ENCODE measurements at regions not wholly inside any gene's neighbourhood (a gene's known extent, or its start where the extent isn't known, plus 50 kb on each side); places are given as distances from the start of the nearest gene placed in this dataset.
A peak's percentile ranks its signal among the peaks of the same experiment; 100 is the strongest.

DNA sequence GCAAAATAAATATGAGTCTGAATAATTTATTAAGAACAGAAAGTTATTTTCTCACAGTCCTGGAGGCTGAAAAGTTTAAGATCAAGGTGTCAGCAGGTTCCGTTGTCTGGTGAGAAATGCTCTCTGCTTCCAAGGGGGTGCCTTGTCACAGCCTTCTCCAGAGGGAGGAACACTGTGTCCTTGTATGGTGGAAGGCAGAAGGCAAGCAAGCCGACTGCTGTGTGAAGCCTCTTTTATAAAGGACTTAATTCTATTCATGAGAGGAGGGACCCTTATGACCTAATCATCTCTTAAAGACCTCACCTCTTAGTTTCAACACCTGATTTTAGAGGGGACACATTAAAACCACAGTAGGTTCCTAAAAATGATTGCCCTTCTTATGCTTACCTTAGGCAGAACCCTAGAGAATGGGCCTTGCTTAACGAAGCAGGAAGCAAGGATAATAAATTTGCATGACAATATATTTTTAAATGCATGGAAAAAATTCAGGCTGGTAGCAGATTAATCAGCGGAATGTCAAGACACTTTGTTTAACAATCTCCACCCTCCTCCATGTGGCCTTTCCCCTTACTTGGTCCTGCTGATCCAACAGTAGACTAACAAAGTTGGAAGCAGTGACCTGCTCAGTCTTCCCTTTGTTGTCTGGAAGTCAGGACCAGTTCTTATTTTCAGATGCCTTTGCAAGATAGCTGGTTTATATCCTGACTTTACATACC lies 154.9 kb downstream of the DYRK2 start:
- DNase-seq (ENCODE audit: low read depth), result no peak

GRCh38 chr12:67804168-67804567 lies 155.6 kb downstream of the DYRK2 start:
- ChIA-PET CTCF (no interaction called here), POLR2A (no interaction called here)
- DNase-seq (ENCODE audit: low read depth), result no peak
- H3K4me3 ChIP-seq (ENCODE audit: low read depth, low read length), result no peak overlapping the region
- no peaks in the 10 kb centered on the region for H3K36me3 ChIP-seq (ENCODE audit: control insufficient read depth, insufficient read depth, low read length)
- no peaks in the 10 kb centered on the region for H3K27me3 ChIP-seq (ENCODE audit: control insufficient read depth, insufficient read depth, low read length)
- TF ChIP-seq, protein P1, sequence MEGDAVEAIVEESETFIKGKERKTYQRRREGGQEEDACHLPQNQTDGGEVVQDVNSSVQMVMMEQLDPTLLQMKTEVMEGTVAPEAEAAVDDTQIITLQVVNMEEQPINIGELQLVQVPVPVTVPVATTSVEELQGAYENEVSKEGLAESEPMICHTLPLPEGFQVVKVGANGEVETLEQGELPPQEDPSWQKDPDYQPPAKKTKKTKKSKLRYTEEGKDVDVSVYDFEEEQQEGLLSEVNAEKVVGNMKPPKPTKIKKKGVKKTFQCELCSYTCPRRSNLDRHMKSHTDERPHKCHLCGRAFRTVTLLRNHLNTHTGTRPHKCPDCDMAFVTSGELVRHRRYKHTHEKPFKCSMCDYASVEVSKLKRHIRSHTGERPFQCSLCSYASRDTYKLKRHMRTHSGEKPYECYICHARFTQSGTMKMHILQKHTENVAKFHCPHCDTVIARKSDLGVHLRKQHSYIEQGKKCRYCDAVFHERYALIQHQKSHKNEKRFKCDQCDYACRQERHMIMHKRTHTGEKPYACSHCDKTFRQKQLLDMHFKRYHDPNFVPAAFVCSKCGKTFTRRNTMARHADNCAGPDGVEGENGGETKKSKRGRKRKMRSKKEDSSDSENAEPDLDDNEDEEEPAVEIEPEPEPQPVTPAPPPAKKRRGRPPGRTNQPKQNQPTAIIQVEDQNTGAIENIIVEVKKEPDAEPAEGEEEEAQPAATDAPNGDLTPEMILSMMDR (IDR thresholded peaks at IDR 0.05; ENCODE audit: insufficient read depth, low read depth, low read length), result no peak

More for the DNA sequence above, 154.9 kb downstream of the DYRK2 start:
- H3K27me3 ChIP-seq (ENCODE audit: control insufficient read depth, insufficient read depth, low read length), result no peaks in the 10 kb centered on the region
- H3K36me3 ChIP-seq (ENCODE audit: control insufficient read depth, insufficient read depth, low read length), result no peaks in the 10 kb centered on the region
- TF ChIP-seq, protein P1 (IDR thresholded peaks at IDR 0.05; ENCODE audit: insufficient read depth, low read depth, low read length), result no peak
- CTCF ChIA-PET, result no interaction called here
- H3K4me3 ChIP-seq (ENCODE audit: low read depth, low read length), result no peak overlapping the region
- POLR2A ChIA-PET, result no interaction called here

- Histone ChIP-seq H3K36me3 (ENCODE audit: control insufficient read depth, insufficient read depth, low read length) (no peaks in the 10 kb centered on the region), H3K27me3 (ENCODE audit: control insufficient read depth, insufficient read depth, low read length) (no peaks in the 10 kb centered on the region), H3K4me3 (ENCODE audit: low read depth, low read length) (no peak overlapping the region)
- TF ChIP-seq, protein P1 (IDR thresholded peaks at IDR 0.05; ENCODE audit: insufficient read depth, low read depth, low read length), result no peak
- ChIA-PET CTCF (no interaction called here), POLR2A (no interaction called here)
- DNase-seq (ENCODE audit: low read depth), result no peak
These were observed 159.3 kb downstream of the DYRK2 start for GRCh38 chr12:67807814-67808213.

DNA sequence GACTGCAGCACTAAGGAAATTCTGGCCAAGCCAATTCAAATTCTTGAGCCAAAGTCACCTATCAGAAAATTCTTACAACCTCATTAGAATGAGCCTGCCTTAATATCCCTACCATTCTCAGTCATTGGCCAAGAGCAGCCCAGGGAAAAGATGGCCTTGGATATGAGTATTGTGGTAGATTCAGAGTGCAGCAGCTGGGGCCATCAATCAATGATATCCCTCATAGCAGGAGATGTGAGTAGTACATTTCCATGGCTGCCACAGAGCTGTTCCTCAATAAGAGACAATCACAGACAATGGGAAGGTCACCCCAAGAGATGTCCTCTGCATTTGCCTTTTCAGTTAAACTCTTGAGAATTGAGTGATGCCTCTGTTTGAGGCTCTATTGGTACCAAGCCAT lies 161.6 kb downstream of the DYRK2 start:
- CTCF ChIA-PET, result interaction anchor here (0.6 to 1.1 kb wide), 2 partner anchors 12 to 363 kb away, joined by 3 to 4 read pairs; no protein-coding TSS in a partner anchor
- H3K4me3 ChIP-seq (ENCODE audit: low read depth, low read length), result no peak overlapping the region
- POLR2A ChIA-PET, result no interaction called here
- H3K36me3 ChIP-seq (ENCODE audit: control insufficient read depth, insufficient read depth, low read length), result no peaks in the 10 kb centered on the region
- TF ChIP-seq, protein P1 (IDR thresholded peaks at IDR 0.05; ENCODE audit: insufficient read depth, low read depth, low read length), result no peak
- no peak for DNase-seq (ENCODE audit: low read depth)
- H3K27me3 ChIP-seq (ENCODE audit: control insufficient read depth, insufficient read depth, low read length), result no peaks in the 10 kb centered on the region

- ChIA-PET CTCF (interaction anchor here (1.1 to 1.3 kb wide), 3 partner anchors 9 to 22 kb away, joined by 3 to 4 read pairs (median 4); no protein-coding TSS in a partner anchor), POLR2A (interaction anchor here (0.6 kb wide), 1 partner anchor 73 kb away, joined by 3 read pairs; no protein-coding TSS in a partner anchor)
- Histone ChIP-seq H3K27me3 (ENCODE audit: control insufficient read depth, insufficient read depth, low read length) (no peaks in the 10 kb centered on the region), H3K4me3 (ENCODE audit: low read depth, low read length) (no peak overlapping the region), H3K36me3 (ENCODE audit: control insufficient read depth, insufficient read depth, low read length) (no peaks in the 10 kb centered on the region)
- peak; percentile 43 for DNase-seq (ENCODE audit: low read depth)
- TF ChIP-seq, protein P1 (IDR thresholded peaks at IDR 0.05; ENCODE audit: insufficient read depth, low read depth, low read length), result no peak
These were observed 163.2 kb downstream of the DYRK2 start for GRCh38 chr12:67811437-67812361.

Data from BJ (cell line).